ENCODE measurements at regions not wholly inside any gene's neighbourhood (a gene's known extent, or its start where the extent isn't known, plus 50 kb on each side); places are given as distances from the start of the nearest gene placed in this dataset.

- no peaks in the 10 kb centered on the region for H3K4me1 ChIP-seq
- Mint-ChIP-seq H3K27me3 (ENCODE audit: insufficient read depth, low read depth) (no peaks in the 10 kb centered on the region), H3K9me3 (peaks cover 5% of the 10 kb centered on the region), H3K4me1 (peaks cover 2% of the 10 kb centered on the region), H3K4me3 (no peak overlapping the region), H3K36me3 (no peaks in the 10 kb centered on the region), H3K27ac (no peak overlapping the region)
- H3K79me2 ChIP-seq (ENCODE audit: low read depth), result no peaks in the 10 kb centered on the region
- DNase-seq (ENCODE audit: low spot score), result no peak
- no peaks in the 10 kb centered on the region for H3K27me3 ChIP-seq
- no peak overlapping the region for H3K27ac ChIP-seq
- H3F3A ChIP-seq (ENCODE audit: low read depth), result no peaks in the 10 kb centered on the region
- no peak overlapping the region for H3K9ac ChIP-seq
- no peak overlapping the region for H3K4me2 ChIP-seq
- H3K9me3 ChIP-seq (ENCODE audit: low read depth), result no peaks in the 10 kb centered on the region
- no peaks in the 10 kb centered on the region for H3K36me3 ChIP-seq
- H3K4me3 ChIP-seq, result no peak overlapping the region
- TF ChIP-seq, protein P1, sequence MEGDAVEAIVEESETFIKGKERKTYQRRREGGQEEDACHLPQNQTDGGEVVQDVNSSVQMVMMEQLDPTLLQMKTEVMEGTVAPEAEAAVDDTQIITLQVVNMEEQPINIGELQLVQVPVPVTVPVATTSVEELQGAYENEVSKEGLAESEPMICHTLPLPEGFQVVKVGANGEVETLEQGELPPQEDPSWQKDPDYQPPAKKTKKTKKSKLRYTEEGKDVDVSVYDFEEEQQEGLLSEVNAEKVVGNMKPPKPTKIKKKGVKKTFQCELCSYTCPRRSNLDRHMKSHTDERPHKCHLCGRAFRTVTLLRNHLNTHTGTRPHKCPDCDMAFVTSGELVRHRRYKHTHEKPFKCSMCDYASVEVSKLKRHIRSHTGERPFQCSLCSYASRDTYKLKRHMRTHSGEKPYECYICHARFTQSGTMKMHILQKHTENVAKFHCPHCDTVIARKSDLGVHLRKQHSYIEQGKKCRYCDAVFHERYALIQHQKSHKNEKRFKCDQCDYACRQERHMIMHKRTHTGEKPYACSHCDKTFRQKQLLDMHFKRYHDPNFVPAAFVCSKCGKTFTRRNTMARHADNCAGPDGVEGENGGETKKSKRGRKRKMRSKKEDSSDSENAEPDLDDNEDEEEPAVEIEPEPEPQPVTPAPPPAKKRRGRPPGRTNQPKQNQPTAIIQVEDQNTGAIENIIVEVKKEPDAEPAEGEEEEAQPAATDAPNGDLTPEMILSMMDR (IDR thresholded peaks at IDR 0.05), result no peak
- no peak for TF ChIP-seq EZH2 (IDR thresholded peaks at IDR 0.05)
- no peak for TF ChIP-seq EZH2phosphoT487 (IDR thresholded peaks at IDR 0.05)
- H4K20me1 ChIP-seq (ENCODE audit: low read depth), result no peaks in the 10 kb centered on the region
- H2AFZ ChIP-seq (replicated peaks), result peak overlapping the region; percentile 34
Measured at GRCh38 chr18:67232406-67232805, 284.1 kb downstream of the DSEL start.

DNA sequence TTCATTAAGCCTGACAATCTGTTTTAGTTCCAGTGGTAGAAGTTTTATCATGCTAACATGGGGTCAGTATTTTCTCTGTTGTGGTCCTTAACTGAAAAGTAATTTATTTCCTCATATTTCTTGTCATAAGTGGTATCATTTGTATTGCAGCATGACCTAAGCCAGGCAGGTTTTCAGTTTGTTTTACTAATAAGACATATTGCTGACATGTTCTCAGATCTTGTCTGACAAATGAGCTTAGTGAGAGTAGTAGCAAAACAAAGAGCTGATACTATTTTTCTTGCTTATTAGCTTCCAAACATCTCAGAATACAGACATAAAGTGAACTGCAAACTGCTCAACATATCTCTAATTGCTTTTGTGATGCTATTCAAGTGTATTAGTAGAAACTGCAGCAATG, 293.6 kb downstream of the DSEL start:
- H3K27ac Mint-ChIP-seq, result no peak overlapping the region
- no peaks in the 10 kb centered on the region for H3K27me3 Mint-ChIP-seq (ENCODE audit: insufficient read depth, low read depth)
- peaks cover 2% of the 10 kb centered on the region for H3K9me3 Mint-ChIP-seq
- no peaks in the 10 kb centered on the region for H4K20me1 ChIP-seq (ENCODE audit: low read depth)
- H3K4me3 ChIP-seq, result no peak overlapping the region
- H3K4me1 ChIP-seq, result no peaks in the 10 kb centered on the region
- no peak overlapping the region for H2AFZ ChIP-seq (replicated peaks)
- H3K9me3 ChIP-seq (ENCODE audit: low read depth), result no peaks in the 10 kb centered on the region
- H3K4me3 Mint-ChIP-seq, result no peak overlapping the region
- H3K4me1 Mint-ChIP-seq, result no peaks in the 10 kb centered on the region
- no peaks in the 10 kb centered on the region for H3K79me2 ChIP-seq (ENCODE audit: low read depth)
- H3K36me3 Mint-ChIP-seq, result no peaks in the 10 kb centered on the region
- no peaks in the 10 kb centered on the region for H3K27me3 ChIP-seq
- H3K27ac ChIP-seq, result no peak overlapping the region
- TF ChIP-seq, protein P1 (IDR thresholded peaks at IDR 0.05), result no peak
- TF ChIP-seq EZH2phosphoT487 (IDR thresholded peaks at IDR 0.05) (no peak), EZH2 (IDR thresholded peaks at IDR 0.05) (no peak)
- H3K4me2 ChIP-seq, result no peak overlapping the region
- no peaks in the 10 kb centered on the region for H3K36me3 ChIP-seq
- no peak overlapping the region for H3K9ac ChIP-seq
- DNase-seq (ENCODE audit: low spot score), result no peak
- no peaks in the 10 kb centered on the region for H3F3A ChIP-seq (ENCODE audit: low read depth)

DNA sequence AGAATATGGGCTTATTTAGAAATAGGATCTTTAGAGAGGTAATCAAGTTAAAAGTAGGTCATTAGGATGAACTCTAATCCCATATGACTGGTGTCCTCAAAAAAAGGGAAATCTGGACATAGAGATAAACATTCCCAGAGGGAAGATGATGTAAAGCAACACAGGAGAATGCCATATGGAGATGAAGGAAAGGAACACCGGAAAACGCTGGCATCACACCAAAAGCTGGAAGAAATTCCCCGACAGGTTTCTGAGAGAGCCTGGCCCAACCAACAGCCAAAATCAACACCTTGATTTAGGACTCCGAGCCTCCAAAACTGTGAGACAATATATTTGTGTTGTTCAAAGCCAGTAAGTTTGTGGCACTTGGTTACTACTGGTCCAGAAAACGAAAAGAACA, 296.7 kb downstream of the DSEL start:
- H4K20me1 ChIP-seq (ENCODE audit: low read depth), result no peaks in the 10 kb centered on the region
- no peak overlapping the region for H3K27ac ChIP-seq
- no peak for DNase-seq (ENCODE audit: low spot score)
- no peak overlapping the region for H3K4me2 ChIP-seq
- no peak for TF ChIP-seq EZH2 (IDR thresholded peaks at IDR 0.05)
- no peaks in the 10 kb centered on the region for H3K79me2 ChIP-seq (ENCODE audit: low read depth)
- no peaks in the 10 kb centered on the region for H3K36me3 Mint-ChIP-seq
- no peaks in the 10 kb centered on the region for H3K36me3 ChIP-seq
- no peaks in the 10 kb centered on the region for H3K27me3 ChIP-seq
- no peaks in the 10 kb centered on the region for H3K4me1 ChIP-seq
- no peaks in the 10 kb centered on the region for H3F3A ChIP-seq (ENCODE audit: low read depth)
- H3K9me3 Mint-ChIP-seq, result peaks cover 2% of the 10 kb centered on the region
- no peak overlapping the region for H3K4me3 Mint-ChIP-seq
- peak overlapping the region; percentile 22 for H2AFZ ChIP-seq (replicated peaks)
- H3K9me3 ChIP-seq (ENCODE audit: low read depth), result no peaks in the 10 kb centered on the region
- H3K9ac ChIP-seq, result no peak overlapping the region
- H3K27ac Mint-ChIP-seq, result no peak overlapping the region
- H3K4me1 Mint-ChIP-seq, result no peaks in the 10 kb centered on the region
- no peak overlapping the region for H3K4me3 ChIP-seq
- H3K27me3 Mint-ChIP-seq (ENCODE audit: insufficient read depth, low read depth), result no peaks in the 10 kb centered on the region

DNA sequence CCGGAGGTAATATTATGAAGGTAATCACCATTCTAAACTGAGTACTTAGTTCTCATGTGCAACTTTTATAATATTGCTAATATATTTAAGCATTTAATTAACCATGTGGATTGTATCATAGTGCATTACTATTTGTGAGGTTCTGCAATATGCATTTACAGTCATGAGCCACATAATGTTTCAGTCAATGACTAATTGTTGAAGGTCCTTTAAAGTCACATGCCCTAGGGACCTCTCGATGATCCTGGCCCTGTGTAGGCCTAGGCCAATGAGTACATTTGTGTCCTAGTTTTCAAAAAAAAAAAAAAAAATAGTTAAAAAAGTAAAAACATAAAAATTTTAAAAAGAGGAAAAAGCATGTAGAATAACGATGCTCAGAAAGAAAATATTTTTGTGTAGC, 298.0 kb downstream of the DSEL start:
- Histone ChIP-seq H3K27ac (no peak overlapping the region), H3K79me2 (ENCODE audit: low read depth) (no peaks in the 10 kb centered on the region), H4K20me1 (ENCODE audit: low read depth) (no peaks in the 10 kb centered on the region), H3K9ac (no peak overlapping the region), H3K4me2 (no peak overlapping the region), H3K36me3 (no peaks in the 10 kb centered on the region), H3F3A (ENCODE audit: low read depth) (no peaks in the 10 kb centered on the region), H2AFZ (replicated peaks) (no peak overlapping the region), H3K4me1 (no peaks in the 10 kb centered on the region), H3K9me3 (ENCODE audit: low read depth) (no peaks in the 10 kb centered on the region), H3K27me3 (no peaks in the 10 kb centered on the region), H3K4me3 (no peak overlapping the region)
- no peaks in the 10 kb centered on the region for H3K27me3 Mint-ChIP-seq (ENCODE audit: insufficient read depth, low read depth)
- no peak overlapping the region for H3K27ac Mint-ChIP-seq
- peaks cover 2% of the 10 kb centered on the region for H3K9me3 Mint-ChIP-seq
- H3K36me3 Mint-ChIP-seq, result no peaks in the 10 kb centered on the region
- no peak overlapping the region for H3K4me3 Mint-ChIP-seq
- H3K4me1 Mint-ChIP-seq, result no peaks in the 10 kb centered on the region
- DNase-seq (ENCODE audit: low spot score), result no peak
- TF ChIP-seq, protein P1 (IDR thresholded peaks at IDR 0.05), result no peak
- TF ChIP-seq EZH2 (IDR thresholded peaks at IDR 0.05) (no peak), EZH2phosphoT487 (IDR thresholded peaks at IDR 0.05) (no peak)
